Liver (tissue), 8 donors: ENCODE measurements at regions not wholly inside any gene's neighbourhood (a gene's known extent, or its start where the extent isn't known, plus 50 kb on each side); places are given as distances from the start of the nearest gene placed in this dataset.

Experiments
- DNase-seq: peaks from one replicate; pipeline ENCODE4 v3.0.0-alpha.2; 2017; ENCODE audit warnings: low spot score
- H3K27ac ChIP-seq, 2 donors: one replicate each; pipeline ENCODE4 v1.7.0; 2013; ENCODE audit warnings: inconsistent platforms in 2 of 2, low read length in 2 of 2, control low read depth in 1 of 2, low read depth in 1 of 2, mild to moderate bottlenecking in 1 of 2
- H3K27me3 ChIP-seq, 4 donors: one replicate each; pipeline versions ENCODE4 v1.6.1 to v1.7.0; 2013; ENCODE audit warnings: low read length in 3 of 4, inconsistent platforms in 1 of 4, mild to moderate bottlenecking in 1 of 4, moderate library complexity in 1 of 4; ENCODE audit not compliant: control insufficient read depth in 4 of 4, insufficient read depth in 4 of 4
- H3K36me3 ChIP-seq, 4 donors: one replicate each; pipeline versions ENCODE4 v1.6.1 to v1.7.0; 2013; ENCODE audit warnings: low read length in 3 of 4, mild to moderate bottlenecking in 3 of 4, low read depth in 1 of 4, moderate library complexity in 1 of 4; ENCODE audit not compliant: control insufficient read depth in 4 of 4, insufficient read depth in 3 of 4
- H3K4me1 ChIP-seq, 4 donors: one replicate each; pipeline versions ENCODE4 v1.6.1 to v1.7.0; 2013; ENCODE audit warnings: low read length in 3 of 4, mild to moderate bottlenecking in 3 of 4, moderate library complexity in 1 of 4; ENCODE audit not compliant: control insufficient read depth in 4 of 4, insufficient read depth in 4 of 4
- H3K4me3 ChIP-seq, 3 donors: one replicate each; pipeline versions ENCODE4 v1.6.1 to v1.7.0; 2013; ENCODE audit warnings: low read length in 3 of 3, control low read depth in 1 of 3, low read depth in 1 of 3, mild to moderate bottlenecking in 1 of 3
- H3K9ac ChIP-seq, 2 donors: one replicate each; pipeline ENCODE4 v1.7.0; 2013; ENCODE audit warnings: low read length in 2 of 2, mild to moderate bottlenecking in 2 of 2, moderate library complexity in 2 of 2, control low read depth in 1 of 2, low read depth in 1 of 2
- H3K9me3 ChIP-seq, 4 donors: one replicate each; pipeline versions ENCODE4 v1.6.1 to v1.7.0; 2013; ENCODE audit warnings: low read length in 3 of 4; ENCODE audit not compliant: control insufficient read depth in 4 of 4
- EGR1 ChIP-seq, 2 donors: IDR thresholded peaks; 2 replicates each; pipeline ENCODE4 v1.6.1; 2016 to 2018; ENCODE audit warnings: antibody characterized with exemption in 2 of 2, low read depth in 2 of 2
- FOXA1 ChIP-seq: IDR thresholded peaks from 2 replicates; pipeline ENCODE4 v1.6.1; 2016; ENCODE audit warnings: antibody characterized with exemption
- FOXA2 ChIP-seq: IDR thresholded peaks from 2 replicates; pipeline ENCODE4 v1.6.1; 2016; ENCODE audit warnings: antibody characterized with exemption
- GABPA ChIP-seq, 2 donors: IDR thresholded peaks in 1 of 2; conservative IDR thresholded peaks in 1 of 2; 2 replicates each; pipeline ENCODE4 v1.6.1; 2016; ENCODE audit warnings: antibody characterized with exemption in 2 of 2, mild to moderate bottlenecking in 1 of 2, moderate library complexity in 1 of 2
- HNF4A ChIP-seq, 2 donors: conservative IDR thresholded peaks; 2 replicates each; pipeline ENCODE4 v1.6.1; 2016; ENCODE audit warnings: antibody characterized with exemption in 2 of 2, mild to moderate bottlenecking in 2 of 2
- HNF4G ChIP-seq: IDR thresholded peaks from 2 replicates; pipeline ENCODE4 v1.6.1; 2016; ENCODE audit warnings: antibody characterized with exemption
- JUND ChIP-seq, 2 donors: IDR thresholded peaks; 2 replicates each; pipeline ENCODE4 v1.6.1; 2016; ENCODE audit warnings: antibody characterized with exemption in 2 of 2
- NR2F2 ChIP-seq: IDR thresholded peaks from 2 replicates; pipeline ENCODE4 v1.6.1; 2016; ENCODE audit warnings: antibody characterized with exemption
- RAD21 ChIP-seq, 2 donors: IDR thresholded peaks; 2 replicates each; pipeline ENCODE4 v1.6.1; 2016; ENCODE audit warnings: antibody characterized with exemption in 2 of 2, mild to moderate bottlenecking in 2 of 2
- RXRA ChIP-seq, 2 donors: IDR thresholded peaks; 2 replicates each; pipeline ENCODE4 v1.6.1; 2017 to 2018; ENCODE audit warnings: antibody characterized with exemption in 2 of 2, mild to moderate bottlenecking in 1 of 2
- SP1 ChIP-seq: IDR thresholded peaks from 2 replicates; pipeline ENCODE4 v1.6.1; 2018; ENCODE audit warnings: antibody characterized with exemption, mild to moderate bottlenecking
- TAF1 ChIP-seq: conservative IDR thresholded peaks from 2 replicates; pipeline ENCODE4 v1.6.1; 2016; ENCODE audit warnings: antibody characterized with exemption, mild to moderate bottlenecking
- YY1 ChIP-seq: IDR thresholded peaks from 2 replicates; pipeline ENCODE4 v1.6.1; 2016; ENCODE audit warnings: antibody characterized with exemption, mild to moderate bottlenecking
- WGBS: extraction: QIAGEN DNeasy Blood & Tissue Kit; methylation state at CpG from one replicate; pipeline ENCODE4 v1.1.7; 2013; 5-methylcytosine and 5-hydroxymethylcytosine counted together
- TF ChIP-seq, protein P1 (sequence below): IDR thresholded peaks from 2 replicates; pipeline ENCODE4 v1.6.1; 2016; ENCODE audit warnings: antibody characterized with exemption
- TF ChIP-seq, protein P2 (sequence below): IDR thresholded peaks from 2 replicates; pipeline ENCODE4 v1.6.1; 2016; ENCODE audit warnings: antibody characterized with exemption
- TF ChIP-seq, protein P3 (sequence below): fragments of 150-350 bp; IDR thresholded peaks from 2 replicates; pipeline ENCODE4 v1.5.1; 2017; ENCODE audit warnings: improper control_type of control experiment, low read depth, low read length; ENCODE audit not compliant: missing input control
- TF ChIP-seq, protein P4 (sequence below): IDR thresholded peaks from 2 replicates; pipeline ENCODE4 v1.6.1; 2016; ENCODE audit warnings: antibody characterized with exemption
- TF ChIP-seq, protein P5 (sequence below): IDR thresholded peaks from 2 replicates; pipeline ENCODE4 v1.6.1; 2016; ENCODE audit warnings: antibody characterized with exemption, mild to moderate bottlenecking
- donor health status: healthy.
- donor health status: healthy.
- donor health status: healthy.
- donor health status: healthy.
- donor health status: healthy.

DNA sequence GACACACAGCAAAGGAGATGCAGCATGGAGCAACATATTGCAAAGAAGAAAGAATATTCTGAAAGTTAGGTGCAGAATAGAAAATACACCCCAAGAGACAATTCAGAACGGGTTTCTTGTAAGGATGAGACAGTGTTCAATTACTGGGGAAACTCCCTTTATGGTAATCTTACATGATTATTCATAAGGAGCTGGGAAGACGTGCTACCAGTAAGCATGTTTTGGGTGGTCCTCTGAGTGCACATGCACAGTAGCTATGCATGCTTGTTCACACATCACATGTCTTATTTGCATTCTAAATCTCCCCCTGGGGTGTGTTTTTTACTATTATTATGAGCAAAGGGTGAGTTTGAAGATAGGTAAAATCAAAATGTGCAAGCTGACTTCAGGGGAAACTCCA is 1448.8 kb downstream of the TECRL start:
- Histone ChIP-seq H3K36me3 (no peaks in the 10 kb centered on the region), H3K9me3 (no peaks in the 10 kb centered on the region), H3K9ac (no peak overlapping the region), H3K27ac (no peak overlapping the region), H3K4me1 (no peaks in the 10 kb centered on the region), H3K4me3 (no peak overlapping the region), H3K27me3 (no peaks in the 10 kb centered on the region)
- 47% methylated on average over 2 of the region's 2 CpGs for WGBS
- DNase-seq, result no peak
- TF ChIP-seq NR2F2, result no peak
- TF ChIP-seq SP1, result no peak
- TF ChIP-seq, protein P1, sequence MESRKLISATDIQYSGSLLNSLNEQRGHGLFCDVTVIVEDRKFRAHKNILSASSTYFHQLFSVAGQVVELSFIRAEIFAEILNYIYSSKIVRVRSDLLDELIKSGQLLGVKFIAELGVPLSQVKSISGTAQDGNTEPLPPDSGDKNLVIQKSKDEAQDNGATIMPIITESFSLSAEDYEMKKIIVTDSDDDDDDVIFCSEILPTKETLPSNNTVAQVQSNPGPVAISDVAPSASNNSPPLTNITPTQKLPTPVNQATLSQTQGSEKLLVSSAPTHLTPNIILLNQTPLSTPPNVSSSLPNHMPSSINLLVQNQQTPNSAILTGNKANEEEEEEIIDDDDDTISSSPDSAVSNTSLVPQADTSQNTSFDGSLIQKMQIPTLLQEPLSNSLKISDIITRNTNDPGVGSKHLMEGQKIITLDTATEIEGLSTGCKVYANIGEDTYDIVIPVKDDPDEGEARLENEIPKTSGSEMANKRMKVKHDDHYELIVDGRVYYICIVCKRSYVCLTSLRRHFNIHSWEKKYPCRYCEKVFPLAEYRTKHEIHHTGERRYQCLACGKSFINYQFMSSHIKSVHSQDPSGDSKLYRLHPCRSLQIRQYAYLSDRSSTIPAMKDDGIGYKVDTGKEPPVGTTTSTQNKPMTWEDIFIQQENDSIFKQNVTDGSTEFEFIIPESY, result no peak
- TF ChIP-seq JUND (IDR thresholded peaks at IDR 0.05), result no peak
- TF ChIP-seq, protein P2, sequence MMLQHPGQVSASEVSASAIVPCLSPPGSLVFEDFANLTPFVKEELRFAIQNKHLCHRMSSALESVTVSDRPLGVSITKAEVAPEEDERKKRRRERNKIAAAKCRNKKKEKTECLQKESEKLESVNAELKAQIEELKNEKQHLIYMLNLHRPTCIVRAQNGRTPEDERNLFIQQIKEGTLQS, result no peak
- no peak for TF ChIP-seq GABPA (IDR thresholded peaks at IDR 0.05 in 1 of 2, conservative IDR thresholded peaks at IDR 0.05 in 1 of 2)
- TF ChIP-seq RXRA (IDR thresholded peaks at IDR 0.05), result no peak
- no peak for TF ChIP-seq EGR1 (IDR thresholded peaks at IDR 0.05; ENCODE audit: low read depth in 2 of 2)
- TF ChIP-seq, protein P3, sequence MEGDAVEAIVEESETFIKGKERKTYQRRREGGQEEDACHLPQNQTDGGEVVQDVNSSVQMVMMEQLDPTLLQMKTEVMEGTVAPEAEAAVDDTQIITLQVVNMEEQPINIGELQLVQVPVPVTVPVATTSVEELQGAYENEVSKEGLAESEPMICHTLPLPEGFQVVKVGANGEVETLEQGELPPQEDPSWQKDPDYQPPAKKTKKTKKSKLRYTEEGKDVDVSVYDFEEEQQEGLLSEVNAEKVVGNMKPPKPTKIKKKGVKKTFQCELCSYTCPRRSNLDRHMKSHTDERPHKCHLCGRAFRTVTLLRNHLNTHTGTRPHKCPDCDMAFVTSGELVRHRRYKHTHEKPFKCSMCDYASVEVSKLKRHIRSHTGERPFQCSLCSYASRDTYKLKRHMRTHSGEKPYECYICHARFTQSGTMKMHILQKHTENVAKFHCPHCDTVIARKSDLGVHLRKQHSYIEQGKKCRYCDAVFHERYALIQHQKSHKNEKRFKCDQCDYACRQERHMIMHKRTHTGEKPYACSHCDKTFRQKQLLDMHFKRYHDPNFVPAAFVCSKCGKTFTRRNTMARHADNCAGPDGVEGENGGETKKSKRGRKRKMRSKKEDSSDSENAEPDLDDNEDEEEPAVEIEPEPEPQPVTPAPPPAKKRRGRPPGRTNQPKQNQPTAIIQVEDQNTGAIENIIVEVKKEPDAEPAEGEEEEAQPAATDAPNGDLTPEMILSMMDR, result no peak
- TF ChIP-seq RAD21 (IDR thresholded peaks at IDR 0.05), result no peak
- no peak for TF ChIP-seq HNF4G
- no peak for TF ChIP-seq YY1

DNA sequence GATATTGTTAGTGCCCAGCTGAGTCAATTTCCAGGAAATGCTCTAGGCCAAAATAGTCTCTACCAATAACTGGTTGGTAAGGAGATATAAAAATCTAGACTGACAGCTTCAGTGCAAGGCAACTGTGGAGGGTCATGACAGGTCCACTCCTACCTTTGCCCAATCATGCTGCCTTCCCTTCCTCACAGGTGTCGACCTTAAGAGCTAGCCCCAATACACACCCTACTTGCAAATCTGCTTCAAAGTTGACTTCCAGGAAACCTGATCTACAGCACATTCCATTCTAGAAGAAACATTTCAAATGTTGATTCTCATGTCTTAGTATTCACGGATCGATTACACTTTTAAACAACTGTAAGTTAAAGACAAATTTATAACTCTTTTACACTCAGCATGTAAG is 1455.5 kb downstream of the TECRL start:
- WGBS, result 58% methylated on average over 3 of the region's 3 CpGs
- Histone ChIP-seq H3K9me3 (no peaks in the 10 kb centered on the region), H3K9ac (no peak overlapping the region), H3K4me3 (no peak overlapping the region), H3K27me3 (no peaks in the 10 kb centered on the region), H3K4me1 (no peaks in the 10 kb centered on the region), H3K27ac (no peak overlapping the region), H3K36me3 (no peaks in the 10 kb centered on the region)
- TF ChIP-seq TAF1 (no peak), YY1 (no peak), SP1 (no peak), FOXA1 (no peak), GABPA (IDR thresholded peaks at IDR 0.05 in 1 of 2, conservative IDR thresholded peaks at IDR 0.05 in 1 of 2) (no peak), RXRA (IDR thresholded peaks at IDR 0.05) (no peak), RAD21 (IDR thresholded peaks at IDR 0.05) (no peak), FOXA2 (no peak), HNF4G (no peak), HNF4A (conservative IDR thresholded peaks at IDR 0.05) (no peak), EGR1 (IDR thresholded peaks at IDR 0.05; ENCODE audit: low read depth in 2 of 2) (no peak), JUND (IDR thresholded peaks at IDR 0.05) (no peak), NR2F2 (no peak)
- TF ChIP-seq, protein P4, sequence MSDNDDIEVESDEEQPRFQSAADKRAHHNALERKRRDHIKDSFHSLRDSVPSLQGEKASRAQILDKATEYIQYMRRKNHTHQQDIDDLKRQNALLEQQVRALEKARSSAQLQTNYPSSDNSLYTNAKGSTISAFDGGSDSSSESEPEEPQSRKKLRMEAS, result no peak
- TF ChIP-seq, protein P3, result no peak
- TF ChIP-seq, protein P2, result no peak
- TF ChIP-seq, protein P1, result no peak
- TF ChIP-seq, protein P5, sequence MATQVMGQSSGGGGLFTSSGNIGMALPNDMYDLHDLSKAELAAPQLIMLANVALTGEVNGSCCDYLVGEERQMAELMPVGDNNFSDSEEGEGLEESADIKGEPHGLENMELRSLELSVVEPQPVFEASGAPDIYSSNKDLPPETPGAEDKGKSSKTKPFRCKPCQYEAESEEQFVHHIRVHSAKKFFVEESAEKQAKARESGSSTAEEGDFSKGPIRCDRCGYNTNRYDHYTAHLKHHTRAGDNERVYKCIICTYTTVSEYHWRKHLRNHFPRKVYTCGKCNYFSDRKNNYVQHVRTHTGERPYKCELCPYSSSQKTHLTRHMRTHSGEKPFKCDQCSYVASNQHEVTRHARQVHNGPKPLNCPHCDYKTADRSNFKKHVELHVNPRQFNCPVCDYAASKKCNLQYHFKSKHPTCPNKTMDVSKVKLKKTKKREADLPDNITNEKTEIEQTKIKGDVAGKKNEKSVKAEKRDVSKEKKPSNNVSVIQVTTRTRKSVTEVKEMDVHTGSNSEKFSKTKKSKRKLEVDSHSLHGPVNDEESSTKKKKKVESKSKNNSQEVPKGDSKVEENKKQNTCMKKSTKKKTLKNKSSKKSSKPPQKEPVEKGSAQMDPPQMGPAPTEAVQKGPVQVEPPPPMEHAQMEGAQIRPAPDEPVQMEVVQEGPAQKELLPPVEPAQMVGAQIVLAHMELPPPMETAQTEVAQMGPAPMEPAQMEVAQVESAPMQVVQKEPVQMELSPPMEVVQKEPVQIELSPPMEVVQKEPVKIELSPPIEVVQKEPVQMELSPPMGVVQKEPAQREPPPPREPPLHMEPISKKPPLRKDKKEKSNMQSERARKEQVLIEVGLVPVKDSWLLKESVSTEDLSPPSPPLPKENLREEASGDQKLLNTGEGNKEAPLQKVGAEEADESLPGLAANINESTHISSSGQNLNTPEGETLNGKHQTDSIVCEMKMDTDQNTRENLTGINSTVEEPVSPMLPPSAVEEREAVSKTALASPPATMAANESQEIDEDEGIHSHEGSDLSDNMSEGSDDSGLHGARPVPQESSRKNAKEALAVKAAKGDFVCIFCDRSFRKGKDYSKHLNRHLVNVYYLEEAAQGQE, result no peak
- no peak for DNase-seq
